ENCODE measurements at regions not wholly inside any gene's neighbourhood (a gene's known extent, or its start where the extent isn't known, plus 50 kb on each side); places are given as distances from the start of the nearest gene placed in this dataset.

DNA sequence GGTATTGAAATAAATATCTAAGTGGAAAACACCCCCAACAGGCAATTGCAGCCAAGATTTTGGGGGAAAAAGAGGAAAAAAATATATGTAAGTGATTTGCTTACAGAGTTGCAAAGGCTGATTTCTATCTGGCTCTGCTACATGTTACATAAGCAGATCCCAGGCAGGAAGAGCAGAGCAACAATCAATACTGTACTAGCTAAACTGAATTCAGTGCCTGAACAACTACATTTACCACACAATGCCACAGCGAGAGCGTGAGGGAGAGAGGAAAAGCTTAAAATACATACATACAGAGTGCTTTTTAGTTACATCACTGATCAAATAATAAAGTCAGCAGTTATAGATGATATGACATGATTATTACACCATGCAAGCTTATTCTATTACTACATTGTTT is 665.6 kb upstream of the ARGLU1 start:
- TF ChIP-seq CTCF (IDR thresholded peaks at IDR 0.05) (no peak), POLR2AphosphoS5 (IDR thresholded peaks at IDR 0.05) (no peak)
